Activated CD4-positive, alpha-beta T cell treated with anti-CD3 and anti-CD28 coated beads for 36 hours (primary cell): ENCODE measurements at regions not wholly inside any gene's neighbourhood (a gene's known extent, or its start where the extent isn't known, plus 50 kb on each side); places are given as distances from the start of the nearest gene placed in this dataset.
"Not testable (repeated sequence)": the region's sequence is repeated elsewhere in the genome, so short reads cannot be mapped to it uniquely, and the experiment has no call there.

Experiments used
- ATAC-seq: fragments of 200-7000 bp; cut with Tn5 transposase; one replicate; pipeline ENCODE4 v1.10.0; 2021; ENCODE audit warnings: mild to moderate bottlenecking, moderate library complexity
- CTCF ChIA-PET: fragments of 350-600 bp; sonication (Branson Sonifier 250); formaldehyde crosslinking; loops from one replicate; lab custom pipeline; 2021; ENCODE audit warnings: antibody characterized with exemption; lab: Charles Lee
- POLR2A ChIA-PET: fragments of 350-600 bp; sonication (Branson Sonifier 250); formaldehyde crosslinking; loops from one replicate; lab custom pipeline; 2021; ENCODE audit warnings: antibody characterized with exemption, inconsistent platforms; lab: Charles Lee
- DNase-seq: peaks from one replicate; pipeline ENCODE4 v3.0.0-alpha.2; 2020
- H3K27ac Mint-ChIP-seq: one replicate; pipeline ENCODE4 v1.8.0; 2021; ENCODE audit warnings: mixed read lengths
- H3K27me3 Mint-ChIP-seq: one replicate; pipeline ENCODE4 v1.8.0; 2021; ENCODE audit warnings: mixed read lengths
- H3K36me3 Mint-ChIP-seq: one replicate; pipeline ENCODE4 v1.8.0; 2021; ENCODE audit warnings: low read depth, mixed read lengths
- H3K4me1 Mint-ChIP-seq: one replicate; pipeline ENCODE4 v1.8.0; 2021; ENCODE audit warnings: mixed read lengths
- H3K4me3 Mint-ChIP-seq: one replicate; pipeline ENCODE4 v1.8.0; 2021; ENCODE audit warnings: mild to moderate bottlenecking, moderate library complexity, mixed read lengths
- H3K9me3 Mint-ChIP-seq: one replicate; pipeline ENCODE4 v1.8.0; 2021; ENCODE audit warnings: low read depth, mixed read lengths
- intact Hi-C, 2 experiments: fragments of 100-400 bp; cut with DNase I in 1 of 2; cut with micrococcal nuclease in 1 of 2; formaldehyde crosslinking; loops; one replicate each; pipeline versions ENCODE4 v1.14.2 to v1.15.1; 2022 to 2024; cut with DNase I, micrococcal nuclease

GRCh38 chr7:67301667-67302066, 305.0 kb downstream of the TYW1 start:
- Mint-ChIP-seq H3K4me1 (peaks cover 18% of the 10 kb centered on the region), H3K27ac (no peak overlapping the region), H3K27me3 (no peaks in the 10 kb centered on the region), H3K4me3 (peak overlapping the region; percentile 88), H3K9me3 (no peaks in the 10 kb centered on the region), H3K36me3 (peaks cover 9% of the 10 kb centered on the region)
- no peak for ATAC-seq
- CTCF ChIA-PET: interaction anchor here (0.5 to 0.8 kb wide), 4 partner anchors 18 to 495 kb away, joined by 3 to 5 read pairs (median 3); partner anchors contain the start of gene TMEM248
- POLR2A ChIA-PET: interaction anchor here (0.6 kb wide), 2 partner anchors 264 to 304 kb away, joined by 5 read pairs; no protein-coding TSS in a partner anchor
- peak; percentile 9 for DNase-seq
- intact Hi-C loops: loop anchor here (1.0 to 5.0 kb wide), 10 partner anchors 166 to 1929 kb away; partner anchors contain the start of genes RABGEF1 (in 1 of the 2), TMEM248 (in 1 of the 2), TYW1 (in 1 of the 2) and ZNF92 (in 1 of the 2)

DNA sequence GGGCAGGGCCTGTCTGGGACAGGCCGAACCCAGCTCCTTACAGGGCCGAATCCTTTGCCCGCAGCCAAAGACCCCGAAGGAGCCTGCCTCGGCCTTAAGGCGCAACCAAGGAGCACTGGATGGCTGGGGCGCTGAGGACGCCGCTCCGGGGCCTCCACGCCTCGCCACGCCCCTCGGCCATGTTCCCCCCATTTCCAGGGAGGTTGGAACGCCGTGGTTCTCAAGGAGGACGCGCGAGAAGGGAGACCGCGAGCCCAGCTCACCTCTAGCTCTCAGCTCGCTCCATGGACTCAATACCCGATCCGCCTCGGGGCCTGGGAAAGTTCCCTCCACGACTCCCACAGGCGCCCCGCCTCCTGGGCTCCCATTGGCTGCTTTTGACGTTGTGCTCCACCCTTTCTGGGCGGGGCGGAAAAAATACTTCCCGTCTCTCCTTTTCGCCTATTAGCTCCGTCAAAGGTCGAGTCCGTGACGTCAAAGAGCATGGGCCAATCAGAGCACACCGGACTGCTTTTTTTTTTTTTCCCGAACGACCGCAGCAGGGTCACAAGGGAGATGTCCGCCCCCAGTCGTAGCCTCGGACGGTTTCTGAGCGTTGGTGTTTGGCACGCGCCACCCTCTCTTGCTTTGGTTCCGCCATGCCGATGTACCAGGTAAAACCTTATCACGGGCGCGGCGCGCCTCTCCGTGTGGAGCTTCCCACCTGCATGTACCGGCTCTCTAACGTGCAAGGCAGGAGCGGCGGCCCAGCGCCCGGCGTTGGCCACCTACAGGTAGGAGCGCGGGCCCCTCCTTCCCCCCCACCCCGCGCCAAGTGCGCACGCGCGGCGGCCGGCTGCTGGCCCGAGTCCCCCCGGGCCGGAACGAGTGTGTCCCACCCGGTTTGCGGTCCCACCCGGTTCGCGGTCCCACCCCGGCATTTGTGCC, 305.7 kb downstream of the TYW1 start:
- H3K4me3 Mint-ChIP-seq: peak overlapping the region; percentile 88
- H3K9me3 Mint-ChIP-seq: no peaks in the 10 kb centered on the region
- no peaks in the 10 kb centered on the region for H3K27me3 Mint-ChIP-seq
- intact Hi-C loops: loop anchor here (1.0 to 5.0 kb wide), 10 partner anchors 167 to 1930 kb away; partner anchors contain the start of genes RABGEF1 (in 1 of the 2), TMEM248 (in 1 of the 2), TYW1 (in 1 of the 2) and ZNF92 (in 1 of the 2)
- H3K27ac Mint-ChIP-seq: peak overlapping the region; percentile 92
- CTCF ChIA-PET: interaction anchor here (0.5 to 1.0 kb wide), 6 partner anchors 17 to 496 kb away, joined by 3 to 6 read pairs (median 3); partner anchors contain the start of gene TMEM248
- peaks cover 11% of the 10 kb centered on the region for H3K36me3 Mint-ChIP-seq
- ATAC-seq: peak; percentile 88
- H3K4me1 Mint-ChIP-seq: peaks cover 18% of the 10 kb centered on the region
- peak; percentile 99 for DNase-seq
- POLR2A ChIA-PET: interaction anchor here (0.6 to 0.7 kb wide), 5 partner anchors 130 to 1335 kb away, joined by 4 to 5 read pairs (median 5); no protein-coding TSS in a partner anchor

- Mint-ChIP-seq H3K36me3 (peaks cover 26% of the 10 kb centered on the region), H3K4me1 (peaks cover 16% of the 10 kb centered on the region), H3K4me3 (peak overlapping the region; percentile 88)
- H3K27ac Mint-ChIP-seq, ATAC-seq, H3K27me3 Mint-ChIP-seq, CTCF ChIA-PET, POLR2A ChIA-PET, H3K9me3 Mint-ChIP-seq, DNase-seq: not testable (repeated sequence)
- intact Hi-C loops: loop anchor here (5.0 kb wide), 3 partner anchors 458 to 1933 kb away; partner anchors contain the start of gene ZNF92 (in 1 of the 2)
These were observed 308.2 kb downstream of the TYW1 start for GRCh38 chr7:67304846-67305245.

DNA sequence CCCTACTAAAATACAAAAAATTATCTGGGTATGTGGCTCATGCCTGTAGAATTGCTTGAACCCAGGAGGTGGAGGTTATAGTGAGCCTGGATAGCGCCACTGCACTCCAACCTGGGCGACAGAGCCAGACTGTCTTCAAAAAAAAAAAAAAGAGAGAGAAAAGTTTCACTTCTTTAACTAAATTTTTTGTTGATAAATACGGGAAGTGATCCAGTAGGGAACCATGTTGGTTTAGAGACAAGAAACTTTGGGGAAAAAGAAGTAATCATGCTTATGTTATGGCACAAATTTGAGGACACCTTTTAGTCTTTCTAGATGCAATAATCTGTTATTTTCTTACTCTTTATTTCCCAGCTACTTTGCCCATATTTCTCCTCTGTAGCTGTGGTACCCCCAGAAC, 309.7 kb downstream of the TYW1 start:
- Mint-ChIP-seq H3K4me1 (peaks cover 11% of the 10 kb centered on the region), H3K27me3 (no peaks in the 10 kb centered on the region), H3K27ac (no peak overlapping the region), H3K4me3 (no peak overlapping the region), H3K9me3 (no peaks in the 10 kb centered on the region), H3K36me3 (peaks cover 38% of the 10 kb centered on the region)
- intact Hi-C loops: no loop called here
- ATAC-seq (no peak), DNase-seq (no peak)
- ChIA-PET CTCF (no interaction called here), POLR2A (no interaction called here)

- Mint-ChIP-seq H3K36me3 (peaks cover 56% of the 10 kb centered on the region), H3K27ac (no peak overlapping the region), H3K27me3 (no peaks in the 10 kb centered on the region), H3K4me3 (no peak overlapping the region), H3K9me3 (no peaks in the 10 kb centered on the region), H3K4me1 (peaks cover 6% of the 10 kb centered on the region)
- DNase-seq (no peak), ATAC-seq (no peak)
- intact Hi-C loops: no loop called here
- POLR2A ChIA-PET: no interaction called here
- CTCF ChIA-PET: no interaction called here
These were observed 313.3 kb downstream of the TYW1 start for GRCh38 chr7:67309764-67310549.

DNA sequence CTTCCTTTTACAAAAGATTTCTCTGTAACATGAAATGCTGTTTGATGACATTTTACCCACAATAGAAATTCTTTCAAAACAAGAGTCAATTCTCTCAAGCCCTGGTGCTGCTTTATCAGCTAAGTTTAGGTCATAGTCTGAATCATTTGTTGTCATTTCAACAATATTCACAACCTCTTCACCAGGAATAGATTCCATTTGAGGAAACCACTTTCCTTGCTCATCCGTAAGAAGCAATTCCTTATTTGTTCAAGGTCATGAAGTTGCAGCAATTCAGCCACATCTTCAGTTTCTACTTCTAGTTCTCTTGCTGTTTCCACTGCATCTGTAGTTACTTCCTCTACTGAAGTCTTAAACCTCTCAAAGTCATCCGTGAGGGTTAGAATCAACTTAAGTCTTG, 315.3 kb downstream of the TYW1 start:
- Mint-ChIP-seq H3K36me3 (peaks cover 59% of the 10 kb centered on the region), H3K4me3 (no peak overlapping the region), H3K4me1 (no peaks in the 10 kb centered on the region), H3K9me3 (no peaks in the 10 kb centered on the region), H3K27ac (no peak overlapping the region), H3K27me3 (no peaks in the 10 kb centered on the region)
- intact Hi-C loops: no loop called here
- POLR2A ChIA-PET: no interaction called here
- DNase-seq: no peak
- CTCF ChIA-PET: no interaction called here
- no peak for ATAC-seq

- Mint-ChIP-seq H3K27ac (no peak overlapping the region), H3K9me3 (no peaks in the 10 kb centered on the region), H3K4me3 (no peak overlapping the region), H3K4me1 (no peaks in the 10 kb centered on the region), H3K36me3 (peaks cover 54% of the 10 kb centered on the region), H3K27me3 (no peaks in the 10 kb centered on the region)
- intact Hi-C loops: no loop called here
- no peak for ATAC-seq
- ChIA-PET CTCF (no interaction called here), POLR2A (interaction anchor here (0.6 kb wide), 1 partner anchor 440 kb away, joined by 3 read pairs; no protein-coding TSS in a partner anchor)
- DNase-seq: no peak
These were observed 316.6 kb downstream of the TYW1 start for GRCh38 chr7:67313213-67313612.

GRCh38 chr7:67316902-67317301, 320.3 kb downstream of the TYW1 start:
- H3K27ac Mint-ChIP-seq, H3K9me3 Mint-ChIP-seq, H3K4me1 Mint-ChIP-seq, CTCF ChIA-PET, intact Hi-C loops, H3K4me3 Mint-ChIP-seq, POLR2A ChIA-PET, DNase-seq, ATAC-seq, H3K27me3 Mint-ChIP-seq: not testable (repeated sequence)
- peaks cover 32% of the 10 kb centered on the region for H3K36me3 Mint-ChIP-seq

- H3K4me1 Mint-ChIP-seq, CTCF ChIA-PET, H3K36me3 Mint-ChIP-seq, intact Hi-C loops, ATAC-seq, H3K4me3 Mint-ChIP-seq, H3K9me3 Mint-ChIP-seq, H3K27me3 Mint-ChIP-seq, DNase-seq, POLR2A ChIA-PET, H3K27ac Mint-ChIP-seq: not testable (repeated sequence)
These were observed 331.6 kb downstream of the TYW1 start for GRCh38 chr7:67328257-67328656.

DNA sequence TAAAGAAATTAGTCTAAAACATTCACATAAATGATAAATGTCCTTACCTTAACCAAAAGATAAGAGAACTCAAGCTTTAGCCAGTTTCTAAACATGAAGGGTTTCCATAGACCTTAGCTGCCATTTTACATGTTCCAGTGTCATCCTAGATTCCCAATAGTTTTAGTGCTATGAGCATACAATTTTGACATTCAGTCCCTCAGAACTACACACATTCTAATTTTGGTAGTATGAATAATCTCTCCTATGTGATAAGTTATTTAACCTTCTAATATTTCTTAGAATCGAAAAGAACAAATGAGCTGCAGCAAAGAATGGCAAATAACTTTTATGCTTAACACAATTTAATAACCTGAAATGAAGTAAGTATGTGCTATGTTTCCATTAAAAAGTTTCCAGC, 338.5 kb downstream of the TYW1 start:
- H3K36me3 Mint-ChIP-seq, H3K4me3 Mint-ChIP-seq, ATAC-seq, H3K4me1 Mint-ChIP-seq, H3K27ac Mint-ChIP-seq, H3K9me3 Mint-ChIP-seq, DNase-seq, POLR2A ChIA-PET, intact Hi-C loops, CTCF ChIA-PET, H3K27me3 Mint-ChIP-seq: not testable (repeated sequence)

- DNase-seq, H3K36me3 Mint-ChIP-seq: not testable (repeated sequence)
These were observed 339.0 kb downstream of the TYW1 start for GRCh38 chr7:67335663-67336062.

More at GRCh38 chr7:67335663-67336062, 339.0 kb downstream of the TYW1 start:
- H3K4me3 Mint-ChIP-seq, H3K27me3 Mint-ChIP-seq, H3K4me1 Mint-ChIP-seq, ATAC-seq, H3K9me3 Mint-ChIP-seq, H3K27ac Mint-ChIP-seq, intact Hi-C loops, CTCF ChIA-PET: not testable (repeated sequence)
- POLR2A ChIA-PET: interaction anchor here (0.6 kb wide), 1 partner anchor 329 kb away, joined by 3 read pairs; no protein-coding TSS in a partner anchor
